ENCODE measurements at regions not wholly inside any gene's neighbourhood (a gene's known extent, or its start where the extent isn't known, plus 50 kb on each side); places are given as distances from the start of the nearest gene placed in this dataset.
"Not testable (repeated sequence)": the region's sequence is repeated elsewhere in the genome, so short reads cannot be mapped to it uniquely, and the experiment has no call there.

DNA sequence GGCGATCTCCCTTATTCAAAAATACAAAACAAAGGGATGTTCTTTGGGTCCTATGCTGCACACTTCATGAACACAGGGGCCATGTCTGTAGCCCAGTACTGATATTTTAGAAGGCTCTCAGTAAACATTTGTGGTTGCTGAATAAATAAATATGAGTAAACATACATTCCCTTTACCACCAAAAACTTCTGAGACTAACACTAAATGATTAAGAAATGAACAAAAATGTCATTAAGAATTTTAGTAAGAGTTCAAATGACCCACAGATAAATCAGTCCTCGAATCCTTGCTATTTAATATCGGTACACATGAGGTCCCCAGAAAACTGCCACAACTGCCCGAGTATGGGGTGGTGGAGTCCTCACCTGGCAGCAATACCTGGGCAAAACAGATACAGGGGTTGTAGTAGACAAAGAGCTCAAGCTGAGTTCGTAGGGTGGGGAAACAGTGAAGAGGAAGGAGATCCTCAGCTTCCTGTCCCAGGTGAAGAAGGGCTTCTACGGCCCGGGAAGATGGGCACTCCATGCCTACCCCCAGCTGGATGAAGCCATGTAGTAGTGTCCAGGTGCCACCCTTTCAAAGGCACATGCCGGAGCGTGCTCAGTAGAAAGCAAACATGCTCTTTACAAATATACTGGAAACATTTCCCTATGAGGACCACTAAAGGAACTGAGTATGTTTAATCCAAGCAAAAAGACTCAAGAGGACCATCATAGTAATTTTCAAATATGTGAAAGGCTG is 72.6 kb upstream of the ARHGAP29 start:
- no peak for ATAC-seq
- intact Hi-C loops (cut with micrococcal nuclease) = no loop called here

GRCh38 chr1:94309216-94309615 is 71.8 kb upstream of the ARHGAP29 start:
- DNase-seq (no peak), ATAC-seq (peak; percentile 43)
- intact Hi-C loops (cut with micrococcal nuclease) = no loop called here

More for the DNA sequence above, 72.6 kb upstream of the ARHGAP29 start:
- DNase-seq = no peak

DNA sequence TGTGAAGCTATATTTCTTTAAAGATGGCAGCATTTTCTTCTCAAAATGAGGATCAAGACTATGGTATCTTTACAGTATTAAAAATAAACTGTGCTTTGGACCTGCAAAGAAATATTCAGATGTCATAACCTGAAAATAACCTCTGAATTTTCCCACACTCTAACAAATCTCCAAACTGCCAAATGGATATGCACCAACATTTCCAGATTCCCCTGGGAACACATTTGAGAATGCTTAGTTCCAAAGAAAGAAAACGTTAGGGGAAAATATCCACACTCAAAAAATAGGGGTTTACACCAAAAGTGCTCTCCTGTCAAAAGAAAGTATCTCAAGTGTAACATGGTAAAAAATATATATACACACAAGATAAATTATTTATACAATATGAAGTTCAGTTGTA is 69.1 kb upstream of the ARHGAP29 start:
- ATAC-seq (no peak), DNase-seq (no peak)
- intact Hi-C loops (cut with micrococcal nuclease) = no loop called here

GRCh38 chr1:94305704-94306103 is 68.3 kb upstream of the ARHGAP29 start:
- intact Hi-C loops (cut with micrococcal nuclease) = no loop called here
- no peak for ATAC-seq
- no peak for DNase-seq

DNA sequence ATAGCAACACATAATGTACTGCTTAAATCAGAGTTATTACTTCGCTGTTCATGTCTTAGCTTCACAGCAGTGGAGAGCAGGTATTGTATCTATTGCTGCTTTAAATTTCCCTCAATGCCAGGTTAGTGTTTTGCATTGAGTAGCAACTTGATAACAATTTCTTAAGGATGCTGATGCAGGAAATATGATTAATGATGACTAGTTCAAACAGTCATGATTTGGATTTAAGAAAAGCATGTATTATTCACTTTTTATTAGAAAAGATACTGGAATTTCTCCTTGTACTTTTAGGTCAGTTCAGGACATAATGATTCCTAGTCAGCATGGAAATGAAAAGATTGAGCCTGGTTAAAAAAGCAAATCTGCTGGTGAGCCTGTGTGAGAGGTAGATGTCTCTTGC is 67.2 kb upstream of the ARHGAP29 start:
- no peak for DNase-seq
- no peak for ATAC-seq
- intact Hi-C loops (cut with micrococcal nuclease) = no loop called here

- no peak for ATAC-seq
- intact Hi-C loops (cut with micrococcal nuclease) = no loop called here
- DNase-seq = no peak
These were observed 65.6 kb upstream of the ARHGAP29 start for GRCh38 chr1:94303005-94303404.

DNA sequence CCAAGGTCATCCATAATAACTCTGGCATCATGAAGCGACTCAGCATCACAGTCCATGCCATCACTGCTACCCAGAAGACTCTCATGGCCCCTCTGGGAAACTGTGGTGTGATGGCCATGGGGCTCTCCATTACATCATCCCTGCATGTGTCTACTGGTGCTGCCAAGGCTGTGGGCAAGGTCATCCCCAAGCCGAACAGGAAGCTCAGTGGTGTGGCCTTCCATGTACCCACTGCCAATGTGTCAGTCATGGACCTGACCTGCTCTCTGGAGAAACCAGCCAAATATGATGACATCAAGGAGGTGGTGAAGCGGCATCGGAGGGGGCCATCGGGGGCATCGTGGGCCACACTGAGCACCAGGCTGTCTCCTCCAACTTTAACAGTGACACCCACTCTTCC is 65.1 kb upstream of the ARHGAP29 start:
- intact Hi-C loops (cut with micrococcal nuclease) = no loop called here
- DNase-seq (no peak), ATAC-seq (no peak)

DNA sequence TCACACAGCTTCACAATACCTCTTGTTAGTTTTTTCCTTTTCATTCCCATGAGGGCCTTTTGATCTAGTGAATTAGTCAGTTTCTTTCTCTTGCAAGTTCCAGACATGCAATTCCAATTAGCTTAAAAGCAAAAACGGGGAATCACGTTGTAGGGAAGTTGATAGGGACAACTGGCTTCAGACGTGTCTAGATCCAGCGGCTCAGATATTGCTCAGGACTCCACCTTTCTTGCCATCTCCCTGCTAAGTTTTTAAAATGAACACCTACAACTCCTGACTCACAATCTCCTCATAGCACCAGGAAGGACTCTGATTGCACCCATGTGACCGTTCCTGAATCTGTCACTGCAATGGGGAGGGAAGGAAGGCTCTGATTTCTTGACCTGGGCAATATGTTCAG is 63.8 kb upstream of the ARHGAP29 start:
- intact Hi-C loops (cut with micrococcal nuclease) = no loop called here
- DNase-seq = no peak
- no peak for ATAC-seq

DNA sequence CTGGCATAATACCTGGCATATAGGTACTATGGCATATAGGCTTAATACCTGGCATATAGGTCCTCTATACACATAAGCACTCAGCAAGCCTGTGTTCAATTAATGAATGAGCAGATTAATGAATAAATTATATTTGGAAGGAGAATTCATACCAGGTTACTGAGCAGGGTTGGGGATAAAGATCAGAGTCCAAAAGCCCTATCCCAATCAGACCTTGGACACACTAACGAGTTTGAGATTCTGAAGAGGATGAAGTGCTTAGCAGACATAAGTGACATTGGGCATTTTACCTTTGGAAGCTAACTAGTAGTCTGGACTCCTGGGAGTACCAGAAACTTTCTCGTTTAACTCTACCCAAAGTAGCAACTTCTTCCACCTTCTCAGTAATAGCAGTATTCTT is 63.3 kb upstream of the ARHGAP29 start:
- ATAC-seq (no peak), DNase-seq (no peak)
- intact Hi-C loops (cut with micrococcal nuclease) = no loop called here

- DNase-seq (no peak), ATAC-seq (peak; percentile 74)
- intact Hi-C loops (cut with micrococcal nuclease) = no loop called here
These were observed 62.5 kb upstream of the ARHGAP29 start for GRCh38 chr1:94299627-94300553.

GRCh38 chr1:94298861-94299260 is 61.5 kb upstream of the ARHGAP29 start:
- no peak for DNase-seq
- ATAC-seq = peak; percentile 81
- intact Hi-C loops (cut with micrococcal nuclease) = no loop called here

GRCh38 chr1:94296018-94296417 is 58.6 kb upstream of the ARHGAP29 start:
- ATAC-seq (peak; percentile 15), DNase-seq (no peak)
- intact Hi-C loops (cut with micrococcal nuclease) = no loop called here

DNA sequence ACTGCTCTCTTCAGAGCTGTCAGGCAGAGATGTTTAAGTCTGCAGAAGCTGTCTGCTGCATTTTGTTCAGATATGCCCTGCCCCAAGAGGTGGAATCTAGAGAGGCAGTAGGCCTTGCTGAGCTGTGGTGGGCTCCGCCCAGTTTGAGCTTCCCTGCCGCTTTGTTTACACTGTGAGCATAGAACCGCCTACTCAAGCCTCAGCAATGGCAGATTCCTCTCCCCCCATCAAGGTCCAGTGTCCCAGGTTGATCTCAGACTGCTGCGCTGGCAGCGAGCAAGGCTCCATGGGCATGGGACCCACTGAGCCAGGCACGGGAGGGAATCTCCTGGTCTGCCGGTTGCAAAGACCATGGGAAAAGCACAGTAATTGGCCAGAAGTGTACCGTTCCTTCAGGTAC is 55.6 kb upstream of the ARHGAP29 start:
- ATAC-seq; DNase-seq; intact Hi-C loops (cut with micrococcal nuclease): not testable (repeated sequence)

DNA sequence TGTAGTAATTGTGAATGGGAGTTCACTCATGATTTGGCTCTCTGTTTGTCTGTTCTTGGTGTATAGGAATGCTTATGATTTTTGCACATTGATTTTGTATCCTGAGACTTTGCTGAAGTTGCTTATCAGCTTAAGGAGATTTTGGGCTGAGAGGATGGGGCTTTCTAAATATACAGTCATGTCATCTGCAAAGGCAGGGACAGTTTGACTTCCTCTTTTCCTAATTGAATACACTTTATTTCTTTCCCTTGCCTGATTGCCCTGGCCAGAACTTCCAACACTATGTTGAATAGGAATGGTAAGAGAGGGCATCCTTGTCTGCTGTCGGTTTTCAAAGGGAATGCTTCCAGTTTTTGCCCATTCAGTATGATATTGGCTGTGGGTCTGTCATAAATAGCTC is 51.9 kb upstream of the ARHGAP29 start:
- intact Hi-C loops (cut with micrococcal nuclease); ATAC-seq; DNase-seq: not testable (repeated sequence)
